ENCODE measurements at regions not wholly inside any gene's neighbourhood (a gene's known extent, or its start where the extent isn't known, plus 50 kb on each side); places are given as distances from the start of the nearest gene placed in this dataset.

GRCh38 chr4:20302336-20302735 is 50.6 kb downstream of the SLIT2 start:
- intact Hi-C loops (cut with micrococcal nuclease): no loop called here

GRCh38 chr4:20305976-20306375 is 54.3 kb downstream of the SLIT2 start:
- intact Hi-C loops (cut with micrococcal nuclease): no loop called here

- intact Hi-C loops (cut with micrococcal nuclease): no loop called here
Observed at GRCh38 chr4:20311856-20312255, 60.2 kb downstream of the SLIT2 start.

GRCh38 chr4:20313237-20314030 is 61.7 kb downstream of the SLIT2 start:
- intact Hi-C loops (cut with micrococcal nuclease): no loop called here

GRCh38 chr4:20317424-20317985 is 65.8 kb downstream of the SLIT2 start:
- intact Hi-C loops (cut with micrococcal nuclease): no loop called here

GRCh38 chr4:20318001-20318908 is 66.5 kb downstream of the SLIT2 start:
- intact Hi-C loops (cut with micrococcal nuclease): no loop called here

- intact Hi-C loops (cut with micrococcal nuclease): no loop called here
Observed at GRCh38 chr4:20318909-20319277, 67.2 kb downstream of the SLIT2 start.

GRCh38 chr4:20319825-20320612 is 68.3 kb downstream of the SLIT2 start:
- intact Hi-C loops (cut with micrococcal nuclease): no loop called here

- intact Hi-C loops (cut with micrococcal nuclease): no loop called here
Observed at GRCh38 chr4:20323991-20324390, 72.3 kb downstream of the SLIT2 start.

- intact Hi-C loops (cut with micrococcal nuclease): no loop called here
Observed at GRCh38 chr4:20326460-20326859, 74.8 kb downstream of the SLIT2 start.

- intact Hi-C loops (cut with micrococcal nuclease): no loop called here
Observed at GRCh38 chr4:20326977-20327376, 75.3 kb downstream of the SLIT2 start.

GRCh38 chr4:20327808-20328207 is 76.1 kb downstream of the SLIT2 start:
- intact Hi-C loops (cut with micrococcal nuclease): no loop called here

GRCh38 chr4:20331642-20332041 is 79.9 kb downstream of the SLIT2 start:
- intact Hi-C loops (cut with micrococcal nuclease): no loop called here

- intact Hi-C loops (cut with micrococcal nuclease): no loop called here
Observed at GRCh38 chr4:20333141-20333715, 81.5 kb downstream of the SLIT2 start.

- intact Hi-C loops (cut with micrococcal nuclease): no loop called here
Observed at GRCh38 chr4:20337261-20337664, 85.6 kb downstream of the SLIT2 start.

- intact Hi-C loops (cut with micrococcal nuclease): no loop called here
Observed at GRCh38 chr4:20338841-20339240, 87.1 kb downstream of the SLIT2 start.

- intact Hi-C loops (cut with micrococcal nuclease): no loop called here
Observed at GRCh38 chr4:20341134-20341738, 89.5 kb downstream of the SLIT2 start.

GRCh38 chr4:20347531-20347930 is 95.8 kb downstream of the SLIT2 start:
- intact Hi-C loops (cut with micrococcal nuclease): no loop called here

GRCh38 chr4:20348411-20348810 is 96.7 kb downstream of the SLIT2 start:
- intact Hi-C loops (cut with micrococcal nuclease): no loop called here

GRCh38 chr4:20351360-20352162 is 99.9 kb downstream of the SLIT2 start:
- intact Hi-C loops (cut with micrococcal nuclease): no loop called here

Data from T-helper 2 cell treated with Interferon-gamma antibody and Interleukin-4, amounts not matched to agents 100 ng/mL and 5 ng/mL, for 36 hours (primary cell).